ENCODE measurements at regions not wholly inside any gene's neighbourhood (a gene's known extent, or its start where the extent isn't known, plus 50 kb on each side); places are given as distances from the start of the nearest gene placed in this dataset.

GRCh38 chr5:109937951-109938350 is 248.2 kb downstream of the MAN2A1 start:
- no peak overlapping the region for H3K27ac ChIP-seq
- no peak for TF ChIP-seq CTCF (IDR thresholded peaks at IDR 0.05; ENCODE audit: low read depth, low read length)
- no peak overlapping the region for H3K4me3 ChIP-seq (ENCODE audit: low read depth, low read length)
- H3K9me3 ChIP-seq (ENCODE audit: severe bottlenecking), result no peaks in the 10 kb centered on the region
- H3K36me3 ChIP-seq, result peaks cover 34% of the 10 kb centered on the region
- H3K27me3 ChIP-seq (ENCODE audit: insufficient read depth, low read depth, severe bottlenecking), result no peaks in the 10 kb centered on the region
- DNase-seq, result no peak

GRCh38 chr5:109938453-109938852 is 248.7 kb downstream of the MAN2A1 start:
- TF ChIP-seq CTCF (IDR thresholded peaks at IDR 0.05; ENCODE audit: low read depth, low read length), result no peak
- no peak overlapping the region for H3K4me3 ChIP-seq (ENCODE audit: low read depth, low read length)
- H3K27ac ChIP-seq, result no peak overlapping the region
- H3K9me3 ChIP-seq (ENCODE audit: severe bottlenecking), result no peaks in the 10 kb centered on the region
- H3K36me3 ChIP-seq, result peaks cover 34% of the 10 kb centered on the region
- DNase-seq, result no peak
- no peaks in the 10 kb centered on the region for H3K27me3 ChIP-seq (ENCODE audit: insufficient read depth, low read depth, severe bottlenecking)

GRCh38 chr5:109939116-109939682 is 249.5 kb downstream of the MAN2A1 start:
- Histone ChIP-seq H3K9me3 (ENCODE audit: severe bottlenecking) (no peaks in the 10 kb centered on the region), H3K4me3 (ENCODE audit: low read depth, low read length) (no peak overlapping the region), H3K27me3 (ENCODE audit: insufficient read depth, low read depth, severe bottlenecking) (no peaks in the 10 kb centered on the region), H3K36me3 (peaks cover 34% of the 10 kb centered on the region), H3K27ac (no peak overlapping the region)
- TF ChIP-seq CTCF (IDR thresholded peaks at IDR 0.05; ENCODE audit: low read depth, low read length), result no peak
- DNase-seq, result no peak

- H3K27me3 ChIP-seq (ENCODE audit: insufficient read depth, low read depth, severe bottlenecking), result no peaks in the 10 kb centered on the region
- no peaks in the 10 kb centered on the region for H3K9me3 ChIP-seq (ENCODE audit: severe bottlenecking)
- H3K36me3 ChIP-seq, result peaks cover 38% of the 10 kb centered on the region
- no peak for TF ChIP-seq CTCF (IDR thresholded peaks at IDR 0.05; ENCODE audit: low read depth, low read length)
- H3K27ac ChIP-seq, result no peak overlapping the region
- no peak for DNase-seq
- no peak overlapping the region for H3K4me3 ChIP-seq (ENCODE audit: low read depth, low read length)
These were observed 252.9 kb downstream of the MAN2A1 start for GRCh38 chr5:109942646-109943045.

- TF ChIP-seq CTCF (IDR thresholded peaks at IDR 0.05; ENCODE audit: low read depth, low read length), result no peak
- H3K4me3 ChIP-seq (ENCODE audit: low read depth, low read length), result no peak overlapping the region
- no peak for DNase-seq
- peaks cover 27% of the 10 kb centered on the region for H3K36me3 ChIP-seq
- H3K9me3 ChIP-seq (ENCODE audit: severe bottlenecking), result no peaks in the 10 kb centered on the region
- H3K27me3 ChIP-seq (ENCODE audit: insufficient read depth, low read depth, severe bottlenecking), result no peaks in the 10 kb centered on the region
- no peak overlapping the region for H3K27ac ChIP-seq
These were observed 254.0 kb downstream of the MAN2A1 start for GRCh38 chr5:109943701-109944235.

GRCh38 chr5:109944461-109944860 is 254.7 kb downstream of the MAN2A1 start:
- no peak for DNase-seq
- no peak overlapping the region for H3K27ac ChIP-seq
- TF ChIP-seq CTCF (IDR thresholded peaks at IDR 0.05; ENCODE audit: low read depth, low read length), result no peak

More at GRCh38 chr5:109944461-109944860, 254.7 kb downstream of the MAN2A1 start:
- H3K4me3 ChIP-seq (ENCODE audit: low read depth, low read length), result no peak overlapping the region
- no peaks in the 10 kb centered on the region for H3K9me3 ChIP-seq (ENCODE audit: severe bottlenecking)
- H3K27me3 ChIP-seq (ENCODE audit: insufficient read depth, low read depth, severe bottlenecking), result no peaks in the 10 kb centered on the region
- H3K36me3 ChIP-seq, result peaks cover 20% of the 10 kb centered on the region
